Skeletal muscle cell (primary cell): ENCODE measurements at regions not wholly inside any gene's neighbourhood (a gene's known extent, or its start where the extent isn't known, plus 50 kb on each side); places are given as distances from the start of the nearest gene placed in this dataset.
A peak's percentile ranks its signal among the peaks of the same experiment; 100 is the strongest.
"Not testable (repeated sequence)": the region's sequence is repeated elsewhere in the genome, so short reads cannot be mapped to it uniquely, and the experiment has no call there.

Experiments
- DNase-seq: peaks from one replicate; pipeline ENCODE4 v3.0.0-alpha.2; 2010; ENCODE audit warnings: low read depth
- H3K4me3 ChIP-seq: 2 replicates; pipeline ENCODE4 v1.5.1; 2011; ENCODE audit warnings: low read depth, mild to moderate bottlenecking, control low read depth, low read length, moderate library complexity

GRCh38 chr3:87548271-87548670 is 271.9 kb upstream of the POU1F1 start:
- H3K4me3 ChIP-seq: no peak overlapping the region
- DNase-seq: no peak

GRCh38 chr3:87546216-87546615 is 269.8 kb upstream of the POU1F1 start:
- no peak for DNase-seq
- no peak overlapping the region for H3K4me3 ChIP-seq

- not testable (repeated sequence) for DNase-seq, H3K4me3 ChIP-seq
These were observed 267.0 kb upstream of the POU1F1 start for GRCh38 chr3:87543408-87543807.

DNA sequence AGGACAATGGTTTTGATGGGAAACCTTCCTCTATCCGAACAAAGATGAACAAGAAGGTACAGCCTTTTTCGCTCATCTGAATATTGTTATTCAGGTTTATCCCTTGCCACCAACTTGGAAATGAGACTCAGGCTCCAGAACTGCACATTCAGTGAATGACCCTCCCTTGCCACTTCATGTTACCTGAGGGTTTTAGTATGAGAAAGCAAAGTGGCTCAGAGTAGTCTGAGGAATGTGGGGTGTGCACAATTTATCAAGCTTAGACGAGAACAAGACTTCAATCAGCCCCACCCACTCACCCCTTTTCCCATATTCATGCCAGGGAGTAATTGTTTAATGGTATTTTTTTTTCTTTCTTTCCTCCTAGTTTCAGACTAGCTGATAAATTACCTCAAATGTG is 265.3 kb upstream of the POU1F1 start:
- no peak overlapping the region for H3K4me3 ChIP-seq
- DNase-seq: no peak

GRCh38 chr3:87538722-87539121 is 262.3 kb upstream of the POU1F1 start:
- H3K4me3 ChIP-seq, DNase-seq: not testable (repeated sequence)

DNA sequence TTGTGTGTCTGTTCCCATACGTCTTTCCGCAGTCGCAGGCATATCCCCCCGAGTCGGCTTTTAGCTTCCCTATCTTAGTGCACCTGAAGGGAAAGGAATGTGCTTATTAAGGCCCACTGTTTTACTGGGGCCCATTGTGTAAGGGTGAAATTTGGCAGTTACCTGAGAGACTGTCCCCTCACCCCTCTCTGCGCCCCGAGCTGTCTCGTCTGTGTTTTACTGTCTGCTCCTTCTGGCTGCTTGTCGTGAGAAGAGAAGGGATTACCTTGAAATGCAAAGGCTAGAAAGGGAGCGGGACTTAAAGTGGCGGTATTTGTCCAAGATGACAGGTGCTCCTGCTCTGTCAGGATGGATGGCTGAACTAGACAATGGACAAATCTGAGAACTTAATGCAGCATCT is 233.0 kb upstream of the POU1F1 start:
- H3K4me3 ChIP-seq: no peak overlapping the region
- DNase-seq: no peak

DNA sequence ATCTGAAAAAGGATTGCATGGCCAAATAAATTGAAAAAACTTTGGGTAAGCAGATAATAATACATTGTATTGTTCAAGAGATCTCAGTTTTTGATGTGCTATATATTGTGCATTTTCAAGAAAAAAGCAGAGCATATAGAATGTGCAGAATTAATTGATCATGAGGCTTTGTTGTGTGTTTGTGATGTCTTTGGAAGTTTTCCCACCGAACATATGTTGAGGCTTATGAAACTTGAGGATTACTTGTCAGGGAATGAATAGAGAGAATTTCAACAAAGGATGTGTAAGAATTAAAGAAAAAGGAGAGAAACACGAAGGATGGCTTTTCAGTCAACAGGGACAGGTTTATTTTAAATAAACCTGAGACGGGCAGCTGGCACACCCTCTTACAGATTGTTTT is 232.5 kb upstream of the POU1F1 start:
- no peak overlapping the region for H3K4me3 ChIP-seq
- DNase-seq: no peak

DNA sequence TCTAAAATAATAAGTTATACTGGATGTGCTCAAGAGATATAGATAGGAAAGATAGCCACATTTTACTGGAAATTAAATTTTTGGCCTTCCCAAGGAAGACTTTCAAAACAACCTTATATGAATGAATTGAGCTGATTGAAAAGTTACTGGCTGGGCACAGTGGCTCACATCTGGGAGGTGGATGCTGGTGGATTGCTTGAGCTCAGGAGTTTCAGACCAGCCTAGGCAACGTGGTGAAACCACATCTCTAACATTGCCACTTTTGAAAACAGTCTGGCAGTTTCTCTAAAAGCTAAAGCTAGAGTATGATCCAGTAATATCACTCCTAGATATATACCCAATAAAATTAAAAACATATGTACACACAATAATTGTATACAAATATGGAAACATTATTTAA is 231.4 kb upstream of the POU1F1 start:
- no peak for DNase-seq
- H3K4me3 ChIP-seq: no peak overlapping the region

- peak; percentile 47 for DNase-seq
- H3K4me3 ChIP-seq: no peak overlapping the region
These were observed 227.6 kb upstream of the POU1F1 start for GRCh38 chr3:87503900-87504498.

DNA sequence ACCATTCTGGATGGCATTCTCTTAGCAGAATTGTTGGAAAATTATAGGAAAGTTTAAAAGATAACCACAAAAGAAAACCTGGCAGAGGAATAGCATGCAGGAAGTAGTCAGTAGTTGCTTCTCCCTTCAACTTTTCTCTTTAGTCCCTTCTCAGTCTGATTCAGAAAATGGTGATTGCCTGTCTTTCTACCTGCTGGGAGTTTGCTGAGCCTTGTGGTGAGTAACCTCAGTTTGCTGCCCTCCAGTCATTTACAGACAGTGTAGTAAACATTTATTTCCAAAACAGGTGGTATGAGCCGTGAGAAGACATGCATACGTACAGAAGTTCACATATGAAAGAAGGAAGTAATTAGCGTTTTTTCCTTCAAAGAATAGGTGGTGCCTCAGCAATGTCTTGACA is 224.7 kb upstream of the POU1F1 start:
- H3K4me3 ChIP-seq: no peak overlapping the region
- no peak for DNase-seq

- no peak overlapping the region for H3K4me3 ChIP-seq
- DNase-seq: no peak
These were observed 222.1 kb upstream of the POU1F1 start for GRCh38 chr3:87498358-87499080.

DNA sequence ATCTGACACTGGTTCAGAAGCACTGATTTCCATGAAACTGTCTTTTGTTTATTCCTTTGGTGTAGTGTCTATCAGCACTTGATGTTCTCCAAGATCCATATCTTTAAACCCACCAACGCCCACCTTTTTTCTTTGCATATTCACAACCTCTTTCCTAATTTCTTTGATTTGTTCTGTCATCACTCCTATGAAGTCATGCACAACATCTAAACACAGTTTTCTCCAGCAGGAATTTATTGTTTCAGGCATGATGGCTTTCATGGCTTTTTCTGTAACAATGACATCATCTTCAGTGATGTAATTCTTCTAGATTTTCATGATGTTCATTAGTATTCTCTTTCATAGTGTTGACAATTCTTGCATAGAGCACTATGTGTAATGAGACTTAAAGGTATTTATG is 219.6 kb upstream of the POU1F1 start:
- DNase-seq: no peak
- no peak overlapping the region for H3K4me3 ChIP-seq

DNA sequence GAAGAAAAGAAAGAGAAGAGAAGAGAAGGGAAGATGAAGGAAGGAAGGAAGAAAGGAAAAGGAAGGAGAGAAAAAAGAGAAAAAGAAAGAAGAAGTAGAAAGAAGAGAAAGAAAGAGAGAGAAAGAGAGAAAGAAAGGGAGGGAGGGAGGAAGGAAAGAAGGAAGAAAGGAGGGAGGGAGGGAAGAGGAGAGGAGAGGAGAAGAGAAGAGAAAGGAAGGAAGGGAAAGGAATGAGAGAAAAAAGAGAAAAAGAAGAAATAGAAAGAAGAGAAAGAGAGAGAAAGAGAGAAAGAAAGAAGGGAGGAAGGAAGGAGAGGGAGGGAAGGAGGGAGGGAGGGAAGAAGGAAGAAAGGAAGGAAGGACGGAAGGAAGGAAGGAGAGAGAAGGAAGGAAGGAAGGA is 217.9 kb upstream of the POU1F1 start:
- H3K4me3 ChIP-seq: no peak overlapping the region
- no peak for DNase-seq

- DNase-seq: no peak
- no peak overlapping the region for H3K4me3 ChIP-seq
These were observed 215.5 kb upstream of the POU1F1 start for GRCh38 chr3:87491843-87492242.

DNA sequence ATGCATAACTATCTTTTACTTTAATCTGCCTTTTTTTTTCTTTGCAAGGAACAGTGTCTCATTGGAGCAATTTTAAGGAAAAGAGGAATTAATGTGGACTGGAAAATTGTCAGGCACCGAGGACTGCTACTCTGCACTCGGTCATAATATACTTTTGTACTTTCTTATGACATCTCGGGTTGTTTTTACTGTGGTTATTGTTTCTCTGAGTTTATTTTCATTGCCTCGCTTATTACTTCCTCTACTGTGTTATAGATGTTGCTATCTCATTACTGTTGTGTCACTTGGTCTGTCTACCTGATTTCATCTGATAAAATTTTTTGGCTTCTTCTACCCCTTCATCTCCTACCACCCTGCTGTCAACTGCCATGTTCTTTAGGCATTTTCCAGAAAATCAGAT is 213.5 kb upstream of the POU1F1 start:
- DNase-seq: no peak
- H3K4me3 ChIP-seq: no peak overlapping the region

- DNase-seq: peak; percentile 28
- no peak overlapping the region for H3K4me3 ChIP-seq
These were observed 212.4 kb upstream of the POU1F1 start for GRCh38 chr3:87488765-87489164.

GRCh38 chr3:87486635-87487034 is 210.3 kb upstream of the POU1F1 start:
- not testable (repeated sequence) for DNase-seq, H3K4me3 ChIP-seq

DNA sequence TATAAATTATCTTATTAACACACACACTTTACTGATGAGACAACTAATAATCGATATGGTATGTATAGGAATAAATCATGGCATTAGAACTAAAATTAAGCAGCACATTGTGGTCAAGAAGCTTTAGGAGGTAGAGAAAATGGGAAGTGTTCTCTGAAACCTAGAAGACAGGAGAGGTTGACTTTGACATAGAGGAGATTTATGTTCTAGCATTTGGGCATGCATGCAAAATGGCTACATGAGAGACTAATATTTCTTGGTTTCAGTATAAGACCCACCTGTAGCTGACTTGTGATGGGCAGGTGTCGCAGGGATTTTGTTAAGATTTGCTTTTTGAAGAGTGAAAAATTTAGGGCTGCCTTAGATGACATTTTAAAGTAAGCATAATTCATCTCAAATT is 209.7 kb upstream of the POU1F1 start:
- DNase-seq: no peak
- no peak overlapping the region for H3K4me3 ChIP-seq

GRCh38 chr3:87478716-87479115 is 202.3 kb upstream of the POU1F1 start:
- H3K4me3 ChIP-seq: no peak overlapping the region

DNA sequence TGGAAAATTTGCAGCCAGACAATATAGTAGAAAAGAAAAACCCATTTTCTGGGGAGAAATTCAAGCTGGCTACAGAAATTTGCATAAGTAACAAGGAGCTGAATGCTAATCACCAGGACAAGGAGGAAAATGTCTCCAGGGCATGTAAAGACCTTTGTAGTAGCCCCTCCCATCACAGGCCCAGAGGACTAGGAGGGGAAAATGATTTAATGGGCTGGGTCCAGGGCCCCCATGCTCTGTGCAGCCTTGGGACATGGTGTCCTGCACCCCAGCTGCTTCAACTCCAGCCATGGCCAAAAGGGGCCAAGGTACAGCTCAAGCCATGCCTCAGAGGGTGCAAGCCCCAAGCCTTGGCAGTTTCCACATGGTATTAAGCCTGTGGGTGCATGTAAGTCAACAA is 197.6 kb upstream of the POU1F1 start:
- DNase-seq: no peak
- no peak overlapping the region for H3K4me3 ChIP-seq

More at GRCh38 chr3:87478716-87479115, 202.3 kb upstream of the POU1F1 start:
- no peak for DNase-seq

- no peak overlapping the region for H3K4me3 ChIP-seq
- no peak for DNase-seq
These were observed 192.6 kb upstream of the POU1F1 start for GRCh38 chr3:87468938-87469337.
